NB4 (cell line): ENCODE measurements at regions not wholly inside any gene's neighbourhood (a gene's known extent, or its start where the extent isn't known, plus 50 kb on each side); places are given as distances from the start of the nearest gene placed in this dataset.

ENCODE experiments used
- MYC ChIP-seq: IDR thresholded peaks from 2 replicates; pipeline ENCODE4 v1.6.1; 2011; ENCODE audit warnings: low read depth, low read length
- POLR2A ChIP-seq: IDR thresholded peaks from 2 replicates; pipeline ENCODE4 v1.6.1; 2011; ENCODE audit warnings: mild to moderate bottlenecking; ENCODE audit not compliant: insufficient read length; ENCODE audit errors: extremely low read depth
- TF ChIP-seq, protein P1 (sequence below): IDR thresholded peaks from one replicate; pipeline ENCODE4 v1.5.1; 2012; ENCODE audit warnings: low read depth, low read length
- TF ChIP-seq, protein P2 (sequence below): IDR thresholded peaks from 2 replicates; pipeline ENCODE4 v1.6.1; 2011; ENCODE audit warnings: low read depth, low read length

- no peak for TF ChIP-seq POLR2A
- TF ChIP-seq, protein P1, sequence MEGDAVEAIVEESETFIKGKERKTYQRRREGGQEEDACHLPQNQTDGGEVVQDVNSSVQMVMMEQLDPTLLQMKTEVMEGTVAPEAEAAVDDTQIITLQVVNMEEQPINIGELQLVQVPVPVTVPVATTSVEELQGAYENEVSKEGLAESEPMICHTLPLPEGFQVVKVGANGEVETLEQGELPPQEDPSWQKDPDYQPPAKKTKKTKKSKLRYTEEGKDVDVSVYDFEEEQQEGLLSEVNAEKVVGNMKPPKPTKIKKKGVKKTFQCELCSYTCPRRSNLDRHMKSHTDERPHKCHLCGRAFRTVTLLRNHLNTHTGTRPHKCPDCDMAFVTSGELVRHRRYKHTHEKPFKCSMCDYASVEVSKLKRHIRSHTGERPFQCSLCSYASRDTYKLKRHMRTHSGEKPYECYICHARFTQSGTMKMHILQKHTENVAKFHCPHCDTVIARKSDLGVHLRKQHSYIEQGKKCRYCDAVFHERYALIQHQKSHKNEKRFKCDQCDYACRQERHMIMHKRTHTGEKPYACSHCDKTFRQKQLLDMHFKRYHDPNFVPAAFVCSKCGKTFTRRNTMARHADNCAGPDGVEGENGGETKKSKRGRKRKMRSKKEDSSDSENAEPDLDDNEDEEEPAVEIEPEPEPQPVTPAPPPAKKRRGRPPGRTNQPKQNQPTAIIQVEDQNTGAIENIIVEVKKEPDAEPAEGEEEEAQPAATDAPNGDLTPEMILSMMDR, result no peak
- TF ChIP-seq MYC, result no peak
- TF ChIP-seq, protein P2, sequence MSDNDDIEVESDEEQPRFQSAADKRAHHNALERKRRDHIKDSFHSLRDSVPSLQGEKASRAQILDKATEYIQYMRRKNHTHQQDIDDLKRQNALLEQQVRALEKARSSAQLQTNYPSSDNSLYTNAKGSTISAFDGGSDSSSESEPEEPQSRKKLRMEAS, result no peak
These were observed 388.7 kb downstream of the RPS6KC1 start for GRCh38 chr1:213439703-213440102.
